K562 (cell line): ENCODE measurements at regions not wholly inside any gene's neighbourhood (a gene's known extent, or its start where the extent isn't known, plus 50 kb on each side); places are given as distances from the start of the nearest gene placed in this dataset.

Experiments
- FOSL1 ChIP-seq: fragments of 200-800 bp; sonication (Bioruptor generic); conservative IDR thresholded peaks from 2 replicates; pipeline ENCODE4 v1.6.1; 2016; ENCODE audit warnings: missing genetic modification characterization, missing compliant biosample characterization
- TBP ChIP-seq: optimal IDR thresholded peaks from 2 replicates; pipeline ENCODE3; 2011; ENCODE audit warnings: low read depth, low read length, improper control_type of control experiment
- XRCC5 ChIP-seq: fragments of 200-400 bp; formaldehyde crosslinking; IDR thresholded peaks from 2 replicates; pipeline ENCODE4 v1.6.1; 2017; ENCODE audit warnings: low read depth, mild to moderate bottlenecking, low read length
- TF ChIP-seq, protein P1 (sequence below): sonication (generic); formaldehyde crosslinking; IDR thresholded peaks from 2 replicates; pipeline ENCODE4 v1.8.1; 2023; ENCODE audit warnings: missing genetic modification reagents, mild to moderate bottlenecking, borderline replicate concordance

- TF ChIP-seq TBP, result no peak
- no peak for TF ChIP-seq XRCC5
- TF ChIP-seq, protein P1, sequence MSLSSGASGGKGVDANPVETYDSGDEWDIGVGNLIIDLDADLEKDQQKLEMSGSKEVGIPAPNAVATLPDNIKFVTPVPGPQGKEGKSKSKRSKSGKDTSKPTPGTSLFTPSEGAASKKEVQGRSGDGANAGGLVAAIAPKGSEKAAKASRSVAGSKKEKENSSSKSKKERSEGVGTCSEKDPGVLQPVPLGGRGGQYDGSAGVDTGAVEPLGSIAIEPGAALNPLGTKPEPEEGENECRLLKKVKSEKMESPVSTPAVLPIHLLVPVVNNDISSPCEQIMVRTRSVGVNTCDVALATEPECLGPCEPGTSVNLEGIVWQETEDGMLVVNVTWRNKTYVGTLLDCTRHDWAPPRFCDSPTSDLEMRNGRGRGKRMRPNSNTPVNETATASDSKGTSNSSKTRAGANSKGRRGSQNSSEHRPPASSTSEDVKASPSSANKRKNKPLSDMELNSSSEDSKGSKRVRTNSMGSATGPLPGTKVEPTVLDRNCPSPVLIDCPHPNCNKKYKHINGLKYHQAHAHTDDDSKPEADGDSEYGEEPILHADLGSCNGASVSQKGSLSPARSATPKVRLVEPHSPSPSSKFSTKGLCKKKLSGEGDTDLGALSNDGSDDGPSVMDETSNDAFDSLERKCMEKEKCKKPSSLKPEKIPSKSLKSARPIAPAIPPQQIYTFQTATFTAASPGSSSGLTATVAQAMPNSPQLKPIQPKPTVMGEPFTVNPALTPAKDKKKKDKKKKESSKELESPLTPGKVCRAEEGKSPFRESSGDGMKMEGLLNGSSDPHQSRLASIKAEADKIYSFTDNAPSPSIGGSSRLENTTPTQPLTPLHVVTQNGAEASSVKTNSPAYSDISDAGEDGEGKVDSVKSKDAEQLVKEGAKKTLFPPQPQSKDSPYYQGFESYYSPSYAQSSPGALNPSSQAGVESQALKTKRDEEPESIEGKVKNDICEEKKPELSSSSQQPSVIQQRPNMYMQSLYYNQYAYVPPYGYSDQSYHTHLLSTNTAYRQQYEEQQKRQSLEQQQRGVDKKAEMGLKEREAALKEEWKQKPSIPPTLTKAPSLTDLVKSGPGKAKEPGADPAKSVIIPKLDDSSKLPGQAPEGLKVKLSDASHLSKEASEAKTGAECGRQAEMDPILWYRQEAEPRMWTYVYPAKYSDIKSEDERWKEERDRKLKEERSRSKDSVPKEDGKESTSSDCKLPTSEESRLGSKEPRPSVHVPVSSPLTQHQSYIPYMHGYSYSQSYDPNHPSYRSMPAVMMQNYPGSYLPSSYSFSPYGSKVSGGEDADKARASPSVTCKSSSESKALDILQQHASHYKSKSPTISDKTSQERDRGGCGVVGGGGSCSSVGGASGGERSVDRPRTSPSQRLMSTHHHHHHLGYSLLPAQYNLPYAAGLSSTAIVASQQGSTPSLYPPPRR (CRISPR knock-in tag), result no peak
- TF ChIP-seq FOSL1 (tag), result no peak
Observed at GRCh38 chr16:63289834-63290460, 1253.7 kb upstream of the CDH8 start.
